ENCODE measurements at regions not wholly inside any gene's neighbourhood (a gene's known extent, or its start where the extent isn't known, plus 50 kb on each side); places are given as distances from the start of the nearest gene placed in this dataset.
A peak's percentile ranks its signal among the peaks of the same experiment; 100 is the strongest.

GRCh38 chr22:27482402-27482801 is 319.2 kb downstream of the MN1 start:
- ATAC-seq (ENCODE audit: insufficient read depth, low FRiP score) (no peak), DNase-seq (peak; percentile 46 to 65 (median 48))
- no peak for TF ChIP-seq CTCF (IDR thresholded peaks at IDR 0.05; ENCODE audit: control extremely low read depth, extremely low read depth)
- WGBS, 2 donors, result 52 to 69% methylated on average over 11 of the region's 11 CpGs
- Histone ChIP-seq H3K36me3 (ENCODE audit: control insufficient read depth in 4 of 4, insufficient read depth in 4 of 4, low read length in 4 of 4) (no peaks in the 10 kb centered on the region), H3K9me3 (ENCODE audit: control insufficient read depth in 4 of 4, insufficient read depth in 3 of 4, low read length in 3 of 4) (peaks cover 0 to 2% (median 0%) of the 10 kb centered on the region in 4 donors), H3K27ac (ENCODE audit: low read depth in 1 of 2, low read length in 1 of 2) (no peak overlapping the region), H3K9ac (ENCODE audit: insufficient read depth in 1 of 2, low read length in 2 of 2) (no peak overlapping the region), H3K4me1 (ENCODE audit: control insufficient read depth in 5 of 5, insufficient read depth in 5 of 5, low read length in 5 of 5) (peaks cover 0 to 8% (median 0%) of the 10 kb centered on the region in 5 donors), H3K27me3 (ENCODE audit: control insufficient read depth in 3 of 3, insufficient read depth in 3 of 3, low read length in 2 of 3) (no peaks in the 10 kb centered on the region), H3K4me3 (no peak overlapping the region)

- 71 to 74% methylated on average over 12 of the region's 12 CpGs for WGBS, 2 donors
- DNase-seq, result no peak
Measured at GRCh38 chr22:27483095-27483785, 318.3 kb downstream of the MN1 start.

GRCh38 chr22:27485842-27486241 is 315.7 kb downstream of the MN1 start:
- ATAC-seq (ENCODE audit: insufficient read depth, low FRiP score), result no peak
- TF ChIP-seq CTCF (IDR thresholded peaks at IDR 0.05; ENCODE audit: control extremely low read depth, extremely low read depth), result no peak

More at GRCh38 chr22:27483095-27483785, 318.3 kb downstream of the MN1 start:
- H3K9me3 ChIP-seq (ENCODE audit: control insufficient read depth in 4 of 4, insufficient read depth in 3 of 4, low read length in 3 of 4), result peaks cover 0 to 2% (median 0%) of the 10 kb centered on the region in 4 donors
- H3K27me3 ChIP-seq (ENCODE audit: control insufficient read depth in 3 of 3, insufficient read depth in 3 of 3, low read length in 2 of 3), result no peaks in the 10 kb centered on the region
- TF ChIP-seq CTCF (IDR thresholded peaks at IDR 0.05; ENCODE audit: control extremely low read depth, extremely low read depth), result no peak
- no peak for ATAC-seq (ENCODE audit: insufficient read depth, low FRiP score)
- no peak overlapping the region for H3K27ac ChIP-seq (ENCODE audit: low read depth in 1 of 2, low read length in 1 of 2)
- peaks cover 0 to 14% (median 0%) of the 10 kb centered on the region in 5 donors for H3K4me1 ChIP-seq (ENCODE audit: control insufficient read depth in 5 of 5, insufficient read depth in 5 of 5, low read length in 5 of 5)
- no peak overlapping the region for H3K9ac ChIP-seq (ENCODE audit: insufficient read depth in 1 of 2, low read length in 2 of 2)
- no peak overlapping the region for H3K4me3 ChIP-seq
- H3K36me3 ChIP-seq (ENCODE audit: control insufficient read depth in 4 of 4, insufficient read depth in 4 of 4, low read length in 4 of 4), result no peaks in the 10 kb centered on the region

More at GRCh38 chr22:27485842-27486241, 315.7 kb downstream of the MN1 start:
- no peaks in the 10 kb centered on the region for H3K27me3 ChIP-seq (ENCODE audit: control insufficient read depth in 3 of 3, insufficient read depth in 3 of 3, low read length in 2 of 3)
- no peak overlapping the region for H3K9ac ChIP-seq (ENCODE audit: insufficient read depth in 1 of 2, low read length in 2 of 2)
- no peak overlapping the region for H3K27ac ChIP-seq (ENCODE audit: low read depth in 1 of 2, low read length in 1 of 2)
- H3K4me1 ChIP-seq (ENCODE audit: control insufficient read depth in 5 of 5, insufficient read depth in 5 of 5, low read length in 5 of 5), result peaks cover 0 to 14% (median 0%) of the 10 kb centered on the region in 5 donors
- DNase-seq, result no peak
- WGBS, 2 donors, result 77 to 84% methylated on average over 3 of the region's 3 CpGs
- H3K4me3 ChIP-seq, result no peak overlapping the region
- H3K9me3 ChIP-seq (ENCODE audit: control insufficient read depth in 4 of 4, insufficient read depth in 3 of 4, low read length in 3 of 4), result peaks cover 0 to 3% (median 0%) of the 10 kb centered on the region in 4 donors
- H3K36me3 ChIP-seq (ENCODE audit: control insufficient read depth in 4 of 4, insufficient read depth in 4 of 4, low read length in 4 of 4), result no peaks in the 10 kb centered on the region

Data from lung (tissue), 11 donors.